Activated CD8-positive, alpha-beta memory T cell treated with anti-CD3 and anti-CD28 coated beads for 24 hours (primary cell): ENCODE measurements at regions not wholly inside any gene's neighbourhood (a gene's known extent, or its start where the extent isn't known, plus 50 kb on each side); places are given as distances from the start of the nearest gene placed in this dataset.

Experiments
- DNase-seq: peaks from one replicate; pipeline ENCODE4 v3.0.0-alpha.2; 2020

GRCh38 chr20:17810062-17810631 is 110.4 kb downstream of the BANF2 start:
- no peak for DNase-seq

GRCh38 chr20:17809362-17810061 is 109.7 kb downstream of the BANF2 start:
- no peak for DNase-seq

- DNase-seq, result no peak
Observed at GRCh38 chr20:17808782-17809181, 109.0 kb downstream of the BANF2 start.

- DNase-seq, result no peak
Observed at GRCh38 chr20:17808357-17808756, 108.6 kb downstream of the BANF2 start.

- no peak for DNase-seq
Observed at GRCh38 chr20:17807651-17808050, 107.9 kb downstream of the BANF2 start.

GRCh38 chr20:17806739-17807441 is 107.1 kb downstream of the BANF2 start:
- no peak for DNase-seq

- no peak for DNase-seq
Observed at GRCh38 chr20:17806107-17806506, 106.3 kb downstream of the BANF2 start.

- DNase-seq, result no peak
Observed at GRCh38 chr20:17803765-17804164, 104.0 kb downstream of the BANF2 start.

- no peak for DNase-seq
Observed at GRCh38 chr20:17799575-17800227, 99.9 kb downstream of the BANF2 start.

- no peak for DNase-seq
Observed at GRCh38 chr20:17798601-17799000, 98.8 kb downstream of the BANF2 start.

GRCh38 chr20:17797579-17797978 is 97.8 kb downstream of the BANF2 start:
- no peak for DNase-seq

GRCh38 chr20:17797161-17797560 is 97.4 kb downstream of the BANF2 start:
- no peak for DNase-seq

- no peak for DNase-seq
Observed at GRCh38 chr20:17796091-17796563, 96.4 kb downstream of the BANF2 start.

- no peak for DNase-seq
Observed at GRCh38 chr20:17795501-17796071, 95.8 kb downstream of the BANF2 start.

- no peak for DNase-seq
Observed at GRCh38 chr20:17795003-17795402, 95.2 kb downstream of the BANF2 start.

- DNase-seq, result no peak
Observed at GRCh38 chr20:17794400-17794799, 94.6 kb downstream of the BANF2 start.

- DNase-seq, result no peak
Observed at GRCh38 chr20:17793986-17794385, 94.2 kb downstream of the BANF2 start.

GRCh38 chr20:17790296-17790695 is 90.5 kb downstream of the BANF2 start:
- DNase-seq, result no peak

- DNase-seq, result no peak
Observed at GRCh38 chr20:17787816-17788215, 88.0 kb downstream of the BANF2 start.

- DNase-seq, result no peak
Observed at GRCh38 chr20:17786221-17786718, 86.5 kb downstream of the BANF2 start.
